ENCODE measurements at regions not wholly inside any gene's neighbourhood (a gene's known extent, or its start where the extent isn't known, plus 50 kb on each side); places are given as distances from the start of the nearest gene placed in this dataset.

DNA sequence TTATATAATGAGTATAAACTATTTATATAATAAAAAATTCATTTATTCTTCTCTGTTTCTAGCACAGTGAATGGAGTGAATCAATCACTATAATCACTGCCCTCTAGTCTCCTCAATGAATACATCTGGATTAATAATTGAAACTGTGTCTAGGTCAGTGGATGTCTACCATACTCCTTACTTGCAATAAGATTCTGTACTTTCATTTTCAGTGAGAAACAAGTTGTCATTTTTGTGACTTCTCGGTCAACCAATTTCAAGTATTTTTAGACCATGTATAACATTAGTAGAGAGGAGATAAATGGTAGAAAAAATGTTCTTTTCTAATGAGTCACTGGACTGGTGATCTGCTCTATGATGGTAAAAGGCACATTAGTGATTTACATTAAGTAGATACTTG is 799.6 kb upstream of the CHAC2 start:
- no peak for DNase-seq (ENCODE audit: low read depth in 4 of 4, low spot score in 3 of 4)

DNA sequence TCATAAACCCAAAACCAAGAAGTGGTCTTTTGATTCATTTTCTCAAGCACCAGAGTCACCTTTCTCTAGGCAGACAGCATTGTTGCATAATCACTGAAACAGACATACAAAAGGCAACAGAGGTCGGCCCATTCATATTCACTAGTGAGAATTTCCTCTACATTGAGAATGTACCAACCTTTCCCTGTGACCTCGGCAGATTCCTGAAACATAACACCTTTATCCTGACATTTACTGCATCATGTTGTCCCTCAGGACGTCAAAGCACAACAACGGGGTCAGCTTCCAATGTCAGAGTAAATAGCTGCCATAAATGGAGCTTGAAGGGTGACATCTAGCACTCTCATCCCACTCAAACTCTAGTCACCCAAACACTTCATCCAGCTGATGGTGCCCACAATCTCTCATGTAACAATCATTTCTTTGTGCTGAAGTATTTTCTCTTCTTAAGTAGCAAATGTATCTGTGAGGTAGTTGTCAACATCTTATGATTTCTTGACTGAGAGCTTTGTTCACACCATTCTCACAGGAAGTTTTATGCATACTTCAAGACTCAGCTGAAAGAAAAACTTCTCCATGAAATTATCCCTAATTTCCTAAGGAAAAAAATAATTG is 802.6 kb upstream of the CHAC2 start:
- DNase-seq (ENCODE audit: low read depth in 4 of 4, low spot score in 3 of 4) = no peak

DNA sequence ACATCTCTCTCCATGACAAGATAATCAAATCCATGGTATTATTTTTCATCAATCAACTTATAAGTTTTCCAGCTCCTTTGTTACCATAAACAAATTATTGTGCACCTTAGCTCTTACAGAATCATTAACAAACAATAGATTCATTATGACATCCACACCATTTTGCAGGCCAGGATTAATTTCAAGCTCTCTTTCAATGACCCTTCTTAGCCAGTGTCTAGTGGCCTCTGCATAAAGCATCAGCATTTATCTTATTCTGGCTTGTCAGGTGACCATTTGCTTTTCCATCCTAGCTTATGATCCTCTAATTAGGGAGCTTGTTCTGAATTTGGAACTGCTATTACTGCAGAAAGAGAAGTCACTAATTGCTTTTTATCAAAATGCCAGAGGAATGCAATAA is 806.2 kb upstream of the CHAC2 start:
- DNase-seq (ENCODE audit: low read depth in 4 of 4, low spot score in 3 of 4) = no peak

DNA sequence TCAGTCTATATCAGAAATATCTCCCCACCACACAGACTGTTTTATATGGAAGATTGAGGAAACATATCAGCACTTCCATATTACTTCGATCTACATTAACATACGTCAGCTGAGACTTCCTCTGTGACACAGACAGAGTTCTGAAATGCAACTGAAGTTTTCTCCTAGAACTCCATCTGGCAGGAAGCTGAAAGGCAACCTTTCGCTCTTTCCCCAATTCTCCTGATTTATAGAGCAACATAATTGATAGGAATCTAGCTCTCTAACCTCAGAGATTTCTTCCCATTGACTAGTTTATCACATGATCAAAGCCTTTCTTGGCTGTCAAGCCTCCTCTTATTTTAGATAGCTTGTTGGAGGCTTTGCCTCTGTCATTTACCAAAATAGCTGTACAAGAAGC is 806.7 kb upstream of the CHAC2 start:
- DNase-seq (ENCODE audit: low read depth in 4 of 4, low spot score in 3 of 4) = no peak

DNA sequence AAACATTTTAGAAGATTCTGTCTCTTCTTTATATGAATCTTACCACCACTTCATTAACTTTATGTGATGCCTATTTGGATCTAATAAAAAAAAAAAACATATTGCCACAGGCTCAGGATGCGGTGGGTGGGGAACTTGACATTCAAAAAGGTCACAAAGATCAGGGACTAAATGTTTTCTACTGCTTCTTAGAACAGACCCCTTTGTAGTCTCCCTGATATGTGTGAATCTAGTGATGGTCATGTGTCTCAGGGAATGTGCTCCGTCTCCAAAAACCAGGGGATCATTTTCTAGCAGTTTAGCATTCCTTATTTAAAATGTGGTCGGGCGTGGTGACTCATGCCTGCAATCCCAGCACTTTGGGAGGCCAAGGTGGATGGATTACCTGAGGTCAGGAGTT is 807.8 kb upstream of the CHAC2 start:
- DNase-seq (ENCODE audit: low read depth in 4 of 4, low spot score in 3 of 4) = no peak

DNA sequence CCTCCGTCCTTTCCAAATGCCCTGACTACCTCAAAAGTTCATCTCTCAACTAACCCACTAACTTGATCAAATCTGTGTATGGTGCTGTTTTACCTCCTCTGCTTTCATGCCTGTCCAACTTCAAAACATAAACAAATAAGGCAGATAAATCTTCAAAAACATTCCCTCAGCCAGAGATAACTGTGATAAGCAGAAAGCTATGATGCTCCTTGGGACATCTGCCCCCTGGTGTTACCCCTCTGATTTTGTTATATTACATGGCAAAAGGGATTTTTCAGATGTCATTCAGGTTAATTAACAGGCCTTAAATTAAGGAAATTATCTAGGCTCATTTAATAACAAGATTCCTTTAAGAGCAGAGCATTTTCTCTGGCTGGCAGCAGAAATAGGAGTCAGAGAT is 810.8 kb upstream of the CHAC2 start:
- no peak for DNase-seq (ENCODE audit: low read depth in 4 of 4, low spot score in 3 of 4)

DNA sequence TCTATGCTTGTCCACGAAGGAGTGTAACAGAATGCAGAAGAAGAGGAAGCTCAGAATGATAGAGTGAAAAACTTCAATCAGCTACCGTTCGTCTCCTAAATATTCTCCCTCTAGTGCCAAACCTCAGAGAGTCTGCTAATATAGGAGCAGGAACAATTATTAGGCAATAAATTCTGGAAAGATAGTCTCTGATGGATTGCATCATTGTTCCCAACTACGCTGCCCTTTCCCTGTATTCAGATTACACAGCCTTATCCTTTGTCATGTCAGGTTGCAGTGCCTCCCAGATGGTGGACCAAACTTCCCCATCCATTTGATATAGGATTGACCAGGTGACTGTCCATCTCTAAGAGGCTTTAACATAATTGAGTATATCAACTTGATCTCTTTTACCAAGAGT is 811.5 kb upstream of the CHAC2 start:
- DNase-seq (ENCODE audit: low read depth in 4 of 4, low spot score in 3 of 4) = no peak

DNA sequence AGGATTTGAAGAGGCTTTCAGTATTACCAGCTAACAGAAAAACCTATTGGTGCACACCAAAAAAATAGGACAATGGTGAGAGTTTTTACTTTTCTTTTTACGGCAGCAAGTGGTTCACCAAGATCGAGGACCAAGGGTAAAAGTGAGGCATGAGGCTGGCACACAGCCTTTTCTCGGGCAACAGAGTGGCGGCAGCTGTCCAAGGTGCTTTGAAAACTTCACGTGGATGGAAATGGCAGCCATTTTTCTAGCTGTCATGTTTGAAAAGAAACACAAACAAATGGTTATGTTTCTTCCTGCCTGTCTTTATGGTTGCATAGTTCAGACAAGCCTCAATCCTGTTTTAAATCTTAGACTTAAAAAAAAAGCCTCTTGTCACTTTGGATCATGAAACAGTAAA is 812.5 kb upstream of the CHAC2 start:
- no peak for DNase-seq (ENCODE audit: low read depth in 4 of 4, low spot score in 3 of 4)

DNA sequence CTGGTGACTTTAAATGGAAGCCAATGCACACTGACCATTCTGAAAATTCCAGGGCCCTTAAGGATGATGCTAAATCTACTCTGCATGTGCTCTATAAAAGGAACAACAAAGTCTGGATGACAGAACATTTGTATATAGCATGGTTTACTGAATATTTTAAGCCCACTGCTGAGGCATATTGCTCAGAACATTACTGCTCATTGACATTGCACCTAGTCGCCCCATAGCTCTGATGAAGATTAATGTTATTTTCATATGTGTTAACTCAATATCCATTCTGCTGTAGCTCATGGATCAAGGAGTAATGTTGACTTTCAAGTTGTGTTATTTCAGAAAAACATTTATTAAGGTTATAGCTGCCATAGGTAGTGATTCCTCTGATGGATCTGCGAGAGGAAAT is 827.5 kb upstream of the CHAC2 start:
- no peak for DNase-seq (ENCODE audit: low read depth in 4 of 4, low spot score in 3 of 4)

DNA sequence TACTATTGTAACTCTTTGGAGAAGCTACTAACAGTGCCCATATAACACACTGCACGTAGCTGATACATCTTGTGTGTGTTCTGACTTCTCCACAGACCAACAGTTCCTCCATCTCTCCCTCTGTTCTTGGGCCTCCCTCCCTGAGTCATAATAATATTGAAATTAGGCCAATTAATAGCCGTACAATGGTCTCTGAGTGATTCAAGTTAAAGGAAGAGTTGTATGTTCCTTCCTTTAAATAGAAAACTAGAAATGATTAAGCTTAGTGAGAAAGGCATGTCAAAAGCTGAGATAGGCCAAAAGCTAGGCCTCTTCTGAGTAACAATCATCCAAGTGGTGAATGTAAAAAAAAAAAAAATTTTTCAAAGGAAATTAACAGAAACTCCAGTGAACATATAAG is 828.4 kb upstream of the CHAC2 start:
- no peak for DNase-seq (ENCODE audit: low read depth in 4 of 4, low spot score in 3 of 4)

DNA sequence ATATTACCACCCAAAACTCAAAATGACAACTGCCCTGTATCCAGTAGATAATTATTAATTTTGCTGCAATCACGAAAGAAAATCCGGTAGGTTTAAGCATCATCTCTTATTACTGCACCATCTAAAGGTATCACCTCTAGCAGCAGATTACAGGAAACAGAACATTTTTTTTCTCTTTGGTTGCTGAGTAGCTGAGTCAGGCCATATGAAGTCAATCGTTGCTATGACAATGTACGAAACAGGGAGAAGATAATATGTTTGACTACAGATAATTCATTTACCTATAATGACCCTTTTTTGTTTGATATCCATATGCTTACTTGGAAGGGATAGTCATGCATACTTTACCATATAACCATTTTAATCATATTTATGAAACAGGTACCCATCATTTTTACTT is 831.6 kb upstream of the CHAC2 start:
- DNase-seq (ENCODE audit: low read depth in 4 of 4, low spot score in 3 of 4) = no peak

DNA sequence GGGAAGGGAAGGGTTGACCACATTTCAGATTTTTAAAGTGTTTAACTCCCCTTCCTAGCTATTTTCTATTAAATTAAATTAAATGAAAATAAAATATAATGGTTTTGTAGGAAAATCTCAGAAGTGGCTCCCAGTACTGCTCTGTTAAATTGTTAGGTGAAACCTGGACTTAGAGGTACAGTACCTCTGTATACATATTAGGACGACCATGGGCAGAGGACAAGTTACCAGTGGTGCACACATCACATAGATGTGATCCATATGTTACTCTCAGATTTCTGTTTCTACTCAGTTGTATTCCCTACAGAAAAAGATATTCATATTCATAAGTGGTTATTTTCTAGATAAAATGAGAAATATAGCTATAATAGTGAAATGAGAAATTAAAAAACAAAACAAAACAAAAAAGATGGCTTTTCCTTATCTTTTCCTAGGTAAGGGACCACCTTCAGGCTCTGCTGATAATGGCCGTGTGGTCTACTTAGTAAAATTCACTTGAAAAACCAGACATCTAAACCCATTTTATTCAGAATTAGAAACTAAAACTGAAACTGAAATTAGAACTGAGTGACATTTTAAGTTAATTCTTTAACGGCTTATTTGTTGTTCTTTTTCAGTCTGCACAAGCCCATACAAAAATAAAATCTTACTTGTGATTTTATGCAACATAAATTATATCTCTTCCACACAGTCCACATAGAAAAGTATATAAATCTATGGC is 832.5 kb upstream of the CHAC2 start:
- no peak for DNase-seq (ENCODE audit: low read depth in 4 of 4, low spot score in 3 of 4)

DNA sequence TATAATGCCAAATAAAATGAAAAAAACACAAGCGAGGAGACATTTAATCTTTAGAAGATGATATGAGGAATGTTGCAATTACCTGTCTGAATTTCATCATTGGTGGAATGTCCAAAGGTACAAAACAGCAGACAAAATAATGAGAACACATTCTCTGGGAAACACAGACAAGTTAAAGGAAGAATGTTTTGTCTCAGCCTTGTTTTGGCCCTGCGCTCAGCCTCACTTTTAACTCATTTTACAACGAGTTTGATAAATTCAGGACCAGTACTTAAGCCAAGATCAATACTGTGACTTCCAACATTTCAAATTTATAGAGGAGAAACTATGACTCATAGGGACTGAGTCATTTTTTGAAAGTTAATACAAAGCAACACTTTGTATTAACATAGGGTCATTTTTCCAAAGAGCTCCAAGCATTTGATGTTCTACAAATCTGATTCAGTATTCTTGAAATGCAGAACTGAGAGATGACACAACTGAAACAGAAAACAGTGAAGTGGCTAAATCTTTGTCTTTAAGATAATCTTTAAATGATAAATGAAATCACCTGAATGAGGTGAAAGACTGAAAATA is 833.2 kb upstream of the CHAC2 start:
- peak in 1 of 4 donors; percentile 0 for DNase-seq (ENCODE audit: low read depth in 4 of 4, low spot score in 3 of 4)

DNA sequence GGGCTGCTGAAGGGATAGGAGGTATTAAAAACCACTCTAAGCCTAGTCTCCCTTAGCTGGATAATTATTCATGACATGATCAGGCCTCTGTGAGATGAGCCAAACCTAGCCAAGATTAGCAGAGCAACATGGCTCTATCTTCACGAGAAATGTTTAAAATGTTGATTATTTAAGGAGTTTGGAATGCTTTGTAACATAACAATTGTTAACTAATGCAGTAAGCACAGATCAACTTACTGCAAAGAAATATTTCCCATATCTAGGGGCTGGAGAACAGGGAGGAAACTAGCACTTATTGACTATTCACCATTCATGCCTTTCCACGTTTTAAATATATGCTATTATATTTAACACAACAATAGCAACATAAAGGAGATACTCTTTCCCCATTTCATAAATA is 833.7 kb upstream of the CHAC2 start:
- no peak for DNase-seq (ENCODE audit: low read depth in 4 of 4, low spot score in 3 of 4)

DNA sequence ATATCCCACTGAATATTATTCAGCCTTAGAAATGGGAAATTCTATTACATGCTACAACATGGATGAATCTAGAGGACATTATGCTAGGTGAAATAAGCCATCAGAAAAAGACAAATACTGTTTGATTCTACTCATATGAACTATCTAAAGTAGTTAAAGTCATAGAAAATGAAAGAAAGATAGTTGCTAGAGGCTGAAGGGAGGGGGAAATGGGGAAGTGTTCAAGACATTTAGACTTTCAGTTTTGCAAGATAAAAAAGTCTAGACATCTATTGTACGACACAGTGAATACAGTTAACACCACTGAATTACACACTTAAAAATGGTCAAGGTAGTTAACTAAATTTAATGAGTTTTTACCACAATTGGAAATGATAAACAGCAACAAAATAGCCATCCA is 835.9 kb upstream of the CHAC2 start:
- DNase-seq (ENCODE audit: low read depth in 4 of 4, low spot score in 3 of 4) = no peak

DNA sequence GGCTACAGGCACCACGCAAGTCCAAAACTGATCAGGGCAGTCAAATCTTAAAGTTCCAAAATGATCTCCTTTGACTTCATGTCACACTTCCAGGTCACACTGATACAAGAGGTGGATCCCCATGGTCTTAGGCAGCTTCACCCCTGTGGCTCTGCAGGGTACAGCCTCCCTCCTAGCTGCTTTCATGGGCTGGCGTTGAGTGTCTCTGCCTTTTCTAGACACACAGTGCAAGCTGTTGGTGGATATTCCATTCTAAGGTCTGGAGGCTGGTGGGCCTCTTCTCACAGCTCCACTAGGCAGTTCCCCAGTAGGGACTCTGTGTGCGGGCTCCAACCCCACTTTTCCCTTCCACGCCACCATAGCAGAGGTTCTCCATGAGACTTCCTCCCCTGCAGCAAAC is 838.2 kb upstream of the CHAC2 start:
- DNase-seq (ENCODE audit: low read depth in 4 of 4, low spot score in 3 of 4) = no peak

DNA sequence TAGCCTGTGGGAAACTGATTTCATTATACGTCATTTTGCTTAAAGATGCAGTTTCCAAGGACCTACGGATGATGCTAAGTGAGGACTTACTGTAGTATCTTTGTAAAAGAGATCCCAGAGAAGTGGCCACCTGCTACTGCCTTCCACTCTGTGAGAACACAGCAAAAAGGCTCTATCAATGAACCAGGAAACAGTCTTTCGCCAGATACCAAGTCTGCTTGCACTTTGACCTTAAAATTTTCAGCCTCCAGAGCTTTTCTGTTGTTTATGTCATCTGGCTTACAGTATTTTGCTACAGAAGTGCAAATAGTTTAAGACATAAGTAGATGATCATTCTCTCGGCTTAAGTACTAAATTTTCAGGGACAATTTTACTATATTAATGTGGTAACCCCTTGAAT is 847.9 kb upstream of the CHAC2 start:
- DNase-seq (ENCODE audit: low read depth in 4 of 4, low spot score in 3 of 4) = no peak

DNA sequence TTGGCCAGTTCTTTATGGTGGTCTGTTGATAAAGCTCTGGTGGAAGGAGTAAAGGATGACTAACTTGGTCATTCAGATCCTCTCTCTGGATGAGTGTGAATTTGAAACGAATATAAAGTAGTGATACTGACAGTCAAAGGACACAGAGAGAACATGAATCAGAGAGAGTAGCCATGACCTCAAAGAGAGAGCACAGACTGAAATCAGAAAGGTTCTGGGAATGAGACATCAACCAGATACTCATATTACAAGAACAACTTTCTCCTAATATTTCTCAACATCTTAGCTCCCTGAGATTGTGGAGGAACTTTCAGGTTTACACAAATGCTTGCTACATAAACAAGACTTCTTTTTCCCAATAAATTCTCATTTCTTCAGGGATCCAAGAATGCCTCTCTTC is 849.1 kb upstream of the CHAC2 start:
- no peak for DNase-seq (ENCODE audit: low read depth in 4 of 4, low spot score in 3 of 4)

DNA sequence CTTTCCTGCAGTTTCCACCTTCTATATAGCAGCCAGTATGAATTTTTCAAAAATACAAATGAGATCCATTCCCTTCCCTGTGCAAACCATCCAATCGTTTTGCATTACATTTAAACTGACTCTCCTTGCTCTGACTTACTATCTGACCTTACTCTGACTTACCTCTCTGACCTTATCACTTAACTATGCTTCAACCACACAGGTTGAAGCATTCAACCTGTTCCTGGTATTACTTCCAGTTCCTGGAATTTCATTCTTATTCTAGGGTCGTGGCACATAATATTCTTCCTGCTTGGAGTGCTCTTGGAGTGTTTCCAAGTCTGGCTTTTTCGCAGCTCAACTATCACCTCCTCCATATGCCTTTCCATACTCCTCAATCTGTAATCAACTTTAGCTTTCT is 850.6 kb upstream of the CHAC2 start:
- DNase-seq (ENCODE audit: low read depth in 4 of 4, low spot score in 3 of 4) = no peak

DNA sequence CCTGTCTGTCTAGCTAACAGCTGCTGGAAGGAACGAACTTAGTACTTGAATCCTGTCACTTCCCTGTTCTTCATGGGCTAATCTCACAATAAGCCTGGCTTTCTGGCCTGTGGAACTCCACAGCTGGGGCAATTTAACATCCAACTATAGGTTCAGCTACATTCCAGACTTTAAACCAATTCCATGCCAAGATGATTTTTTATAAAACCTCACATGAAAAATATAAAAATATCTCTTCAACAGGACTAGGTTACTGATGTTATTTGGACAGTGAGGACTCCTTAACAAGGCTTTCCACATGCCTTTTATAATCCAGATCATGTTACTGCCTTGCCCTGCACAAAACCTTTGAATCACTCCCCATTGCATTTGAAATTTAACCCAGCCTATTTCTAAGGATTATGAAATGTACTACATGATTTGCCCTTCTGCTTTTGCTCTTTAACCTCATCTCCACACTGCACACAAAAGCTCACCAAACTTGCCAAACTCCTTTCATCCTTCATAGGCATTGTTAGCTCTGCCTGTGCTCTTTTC is 863.2 kb upstream of the CHAC2 start:
- no peak for DNase-seq (ENCODE audit: low read depth in 4 of 4, low spot score in 3 of 4)

DNA sequence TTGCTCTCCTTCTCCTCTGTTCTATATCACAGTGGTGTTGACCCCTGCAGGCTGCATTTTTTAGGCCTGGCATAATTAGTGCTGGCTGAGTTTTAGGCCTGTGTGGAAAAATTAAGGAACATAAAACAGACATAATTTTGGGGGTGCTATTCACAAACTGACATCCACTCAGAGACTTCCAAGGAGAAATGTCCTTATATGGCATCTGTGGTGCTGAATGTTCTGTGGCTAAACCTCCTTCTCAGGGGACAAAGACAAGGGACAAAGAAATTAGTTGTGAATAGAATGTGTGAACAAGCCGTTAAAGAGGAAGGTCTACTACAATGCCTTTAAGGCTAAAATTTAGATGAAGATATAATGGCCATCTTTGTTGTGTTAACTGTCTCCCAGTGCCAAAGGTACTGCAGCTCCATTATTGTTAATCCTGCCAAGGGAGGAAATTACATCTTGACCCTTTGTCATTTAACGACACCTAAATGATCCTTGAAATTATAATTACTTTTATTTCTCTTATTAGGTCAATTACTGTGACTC is 870.0 kb upstream of the CHAC2 start:
- DNase-seq (ENCODE audit: low read depth in 4 of 4, low spot score in 3 of 4) = no peak

DNA sequence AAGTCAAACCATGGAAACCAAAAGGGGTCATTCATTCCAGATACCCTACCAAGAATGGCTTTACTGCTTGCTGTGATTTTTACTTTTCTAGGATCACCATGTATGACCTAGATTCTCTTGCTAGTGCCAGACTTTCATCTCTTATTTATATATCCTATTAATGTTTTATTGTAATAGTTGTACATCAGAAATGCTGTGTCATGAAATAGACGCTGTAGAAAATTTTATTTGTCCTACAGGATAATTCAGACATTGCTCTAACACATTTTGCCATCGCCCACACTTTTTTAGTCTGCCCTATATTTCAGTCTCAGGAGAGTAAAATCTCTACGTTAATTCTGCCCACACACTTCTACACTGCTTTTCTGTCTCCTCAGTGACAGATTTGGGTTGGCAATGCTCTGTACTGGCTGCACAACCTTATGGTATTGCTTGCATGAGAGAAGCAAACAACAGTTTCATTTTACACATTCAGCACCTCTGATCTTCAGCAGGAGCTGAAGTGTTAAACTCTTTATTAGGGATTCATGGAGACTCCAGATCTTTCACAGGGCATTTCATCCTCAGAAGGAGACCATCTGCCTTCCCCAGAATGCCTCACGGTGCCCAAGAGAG is 871.8 kb upstream of the CHAC2 start:
- DNase-seq (ENCODE audit: low read depth in 4 of 4, low spot score in 3 of 4) = no peak
